WTC11 (cell line): ENCODE measurements at regions not wholly inside any gene's neighbourhood (a gene's known extent, or its start where the extent isn't known, plus 50 kb on each side); places are given as distances from the start of the nearest gene placed in this dataset.

Source experiments
- ATAC-seq: fragments of 200-7000 bp; cut with Tn5 transposase; 2 replicates; pipeline ENCODE4 v1.10.0; 2021; ENCODE audit warnings: mild to moderate bottlenecking, moderate library complexity
- CTCF ChIA-PET: fragments of 300-600 bp; sonication (Branson Sonifier 250); formaldehyde crosslinking; loops from one replicate; lab custom pipeline; 2021; ENCODE audit warnings: antibody characterized with exemption; lab: Charles Lee
- POLR2A ChIA-PET: fragments of 350-600 bp; sonication (Branson Sonifier 250); formaldehyde crosslinking; loops from one replicate; lab custom pipeline; 2021; ENCODE audit warnings: antibody characterized with exemption; lab: Charles Lee
- DNase-seq: peaks from one replicate; pipeline ENCODE4 v3.0.0; 2021; ENCODE audit warnings: low spot score
- H3K27ac Mint-ChIP-seq: 2 replicates; pipeline ENCODE4 v1.8.0; 2021; ENCODE audit warnings: mixed read lengths
- H3K27me3 Mint-ChIP-seq: 2 replicates; pipeline ENCODE4 v1.8.0; 2021; ENCODE audit warnings: low read depth, mild to moderate bottlenecking, moderate library complexity, mixed read lengths
- H3K36me3 Mint-ChIP-seq: 2 replicates; pipeline ENCODE4 v1.8.0; 2021; ENCODE audit warnings: mixed read lengths
- H3K4me1 Mint-ChIP-seq: 2 replicates; pipeline ENCODE4 v1.8.0; 2022; ENCODE audit warnings: mixed read lengths
- H3K4me3 Mint-ChIP-seq: 2 replicates; pipeline ENCODE4 v1.8.0; 2021; ENCODE audit warnings: mild to moderate bottlenecking, moderate library complexity, mixed read lengths
- H3K9me3 Mint-ChIP-seq: 2 replicates; pipeline ENCODE4 v1.8.0; 2021; ENCODE audit warnings: mixed read lengths
- AFF4 ChIP-seq: sonication (generic); formaldehyde crosslinking; IDR thresholded peaks from 2 replicates; pipeline ENCODE4 v1.8.1; 2023; ENCODE audit warnings: mild to moderate bottlenecking, missing genetic modification reagents, borderline replicate concordance
- CBFB ChIP-seq: sonication (generic); formaldehyde crosslinking; IDR thresholded peaks from 2 replicates; pipeline ENCODE4 v1.8.1; 2022; ENCODE audit warnings: mild to moderate bottlenecking, low read depth, missing genetic modification reagents
- CDX4 ChIP-seq: fragments of 250-450 bp; sonication (Bioruptor Pico); IDR thresholded peaks from 2 replicates; pipeline ENCODE4 v1.9.0; 2021; ENCODE audit warnings: moderate library complexity, mild to moderate bottlenecking, inconsistent platforms, borderline replicate concordance
- ESRRA ChIP-seq: sonication (generic); formaldehyde crosslinking; IDR thresholded peaks from 2 replicates; pipeline ENCODE4 v1.8.1; 2022; ENCODE audit warnings: mild to moderate bottlenecking, missing genetic modification reagents, borderline replicate concordance
- FOXP4 ChIP-seq: sonication (generic); formaldehyde crosslinking; IDR thresholded peaks from 2 replicates; pipeline ENCODE4 v1.8.0; 2022; ENCODE audit warnings: mild to moderate bottlenecking, missing genetic modification reagents
- GRHL2 ChIP-seq: fragments of 250-450 bp; sonication (Bioruptor Pico); IDR thresholded peaks from 2 replicates; pipeline ENCODE4 v1.8.0; 2022; ENCODE audit warnings: mild to moderate bottlenecking, moderate library complexity; ENCODE audit not compliant: insufficient replicate concordance, severe bottlenecking
- GTF2I ChIP-seq: fragments of 250-450 bp; sonication (Bioruptor Pico); conservative IDR thresholded peaks from 2 replicates; pipeline ENCODE4 v1.4.0; 2021; ENCODE audit warnings: mild to moderate bottlenecking
- KAT7 ChIP-seq: sonication (generic); formaldehyde crosslinking; IDR thresholded peaks from 2 replicates; pipeline ENCODE4 v1.8.1; 2023; ENCODE audit warnings: missing genetic modification reagents, mild to moderate bottlenecking, borderline replicate concordance
- NFATC4 ChIP-seq: fragments of 250-450 bp; sonication (Bioruptor Pico); IDR thresholded peaks from 2 replicates; pipeline ENCODE4 v1.9.0; 2021; ENCODE audit warnings: mild to moderate bottlenecking
- NFE2L1 ChIP-seq: sonication (generic); formaldehyde crosslinking; IDR thresholded peaks from 2 replicates; pipeline ENCODE4 v1.8.1; 2023; ENCODE audit warnings: missing genetic modification reagents
- NR1H2 ChIP-seq: sonication (generic); formaldehyde crosslinking; IDR thresholded peaks from 2 replicates; pipeline ENCODE4 v1.9.0; 2021; ENCODE audit warnings: mild to moderate bottlenecking, moderate library complexity, missing genetic modification reagents
- RELA ChIP-seq: sonication (generic); formaldehyde crosslinking; IDR thresholded peaks from 2 replicates; pipeline ENCODE4 v1.8.1; 2022; ENCODE audit warnings: missing genetic modification reagents, mild to moderate bottlenecking, borderline replicate concordance
- STAT6 ChIP-seq: sonication (generic); formaldehyde crosslinking; conservative IDR thresholded peaks from 2 replicates; pipeline ENCODE4 v1.8.1; 2023; ENCODE audit warnings: mild to moderate bottlenecking, low read depth, missing genetic modification reagents, moderate library complexity
- USF2 ChIP-seq: sonication (generic); formaldehyde crosslinking; IDR thresholded peaks from 2 replicates; pipeline ENCODE4 v1.8.1; 2023; ENCODE audit warnings: mild to moderate bottlenecking, missing genetic modification reagents, moderate library complexity
- ZMAT4 ChIP-seq: fragments of 250-450 bp; sonication (Bioruptor Pico); IDR thresholded peaks from 2 replicates; pipeline ENCODE4 v1.9.0; 2021; ENCODE audit warnings: mild to moderate bottlenecking
- ZNF263 ChIP-seq: sonication (generic); formaldehyde crosslinking; IDR thresholded peaks from 2 replicates; pipeline ENCODE4 v1.8.1; 2022; ENCODE audit warnings: low read depth, mild to moderate bottlenecking, moderate library complexity, missing genetic modification reagents
- ZNF281 ChIP-seq: sonication (generic); formaldehyde crosslinking; IDR thresholded peaks from 2 replicates; pipeline ENCODE4 v1.8.0; 2023; ENCODE audit warnings: mild to moderate bottlenecking, missing genetic modification reagents
- ZNF396 ChIP-seq: fragments of 250-450 bp; sonication (Bioruptor Pico); IDR thresholded peaks from 2 replicates; pipeline ENCODE4 v1.8.0; 2021; ENCODE audit warnings: mild to moderate bottlenecking, moderate library complexity, borderline replicate concordance
- ZNF416 ChIP-seq: fragments of 250-450 bp; sonication (Bioruptor Pico); IDR thresholded peaks from 2 replicates; pipeline ENCODE4 v1.9.0; 2021; ENCODE audit warnings: mild to moderate bottlenecking, inconsistent platforms
- ZNF423 ChIP-seq: fragments of 250-450 bp; sonication (Bioruptor Pico); IDR thresholded peaks from 2 replicates; pipeline ENCODE4 v2.1.2; 2022; ENCODE audit warnings: mild to moderate bottlenecking, moderate library complexity
- ZNF425 ChIP-seq: fragments of 250-450 bp; sonication (Bioruptor Pico); conservative IDR thresholded peaks from 2 replicates; pipeline ENCODE4 v1.9.0; 2021; ENCODE audit warnings: mild to moderate bottlenecking

GRCh38 chr2:41543726-41544125, 504.1 kb upstream of the PKDCC start (continued):
- no peak for TF ChIP-seq ZNF425
- no peak for TF ChIP-seq NFATC4
- TF ChIP-seq ZNF416 (CRISPR knock-in tag) = no peak
- TF ChIP-seq STAT6 (CRISPR knock-in tag) = no peak
- TF ChIP-seq ESRRA = no peak
- TF ChIP-seq, all 79 proteins: peak for 0

- Mint-ChIP-seq H3K36me3 (no peaks in the 10 kb centered on the region), H3K27ac (no peak overlapping the region), H3K4me3 (no peak overlapping the region), H3K9me3 (no peaks in the 10 kb centered on the region), H3K27me3 (no peaks in the 10 kb centered on the region), H3K4me1 (peaks cover 11% of the 10 kb centered on the region)
- DNase-seq (no peak), ATAC-seq (no peak; the same call in 1 of the 2 replicates)
- ChIA-PET CTCF (interaction anchor here (0.6 kb wide), 1 partner anchor 130 kb away, joined by 3 read pairs; no protein-coding TSS in a partner anchor), POLR2A (no interaction called here)
- TF ChIP-seq FOXP4 (CRISPR knock-in tag) (no peak), CBFB (CRISPR knock-in tag) (no peak), GRHL2 (CRISPR knock-in tag) (no peak), CDX4 (no peak), ZNF281 (CRISPR knock-in tag) (no peak), ZMAT4 (CRISPR knock-in tag) (no peak), ZNF396 (CRISPR knock-in tag) (no peak), ZNF423 (no peak), USF2 (CRISPR knock-in tag) (no peak), KAT7 (CRISPR knock-in tag) (no peak), AFF4 (CRISPR knock-in tag) (no peak), NFE2L1 (CRISPR knock-in tag) (no peak), RELA (CRISPR knock-in tag) (no peak), GTF2I (CRISPR knock-in tag) (no peak), ZNF263 (CRISPR knock-in tag) (no peak), NR1H2 (CRISPR knock-in tag) (no peak)
These were observed 503.1 kb upstream of the PKDCC start for GRCh38 chr2:41544709-41545108.
